Stimulated activated CD8-positive, alpha-beta memory T cell treated with anti-CD3 and anti-CD28 coated beads, Interleukin-2, amount 100 ng/mL, for 48 hours (primary cell): ENCODE measurements at regions not wholly inside any gene's neighbourhood (a gene's known extent, or its start where the extent isn't known, plus 50 kb on each side); places are given as distances from the start of the nearest gene placed in this dataset.
"Not testable (repeated sequence)": the region's sequence is repeated elsewhere in the genome, so short reads cannot be mapped to it uniquely, and the experiment has no call there.

ENCODE experiments used
- DNase-seq, 2 donors: peaks; one replicate each; pipeline ENCODE4 v3.0.0-alpha.2; 2020; ENCODE audit warnings: low read depth in 2 of 2

- DNase-seq = no peak
These were observed 302.1 kb upstream of the SGO1 start for GRCh38 chr3:20488151-20488550.

- no peak for DNase-seq
These were observed 298.1 kb upstream of the SGO1 start for GRCh38 chr3:20484126-20484525.

DNA sequence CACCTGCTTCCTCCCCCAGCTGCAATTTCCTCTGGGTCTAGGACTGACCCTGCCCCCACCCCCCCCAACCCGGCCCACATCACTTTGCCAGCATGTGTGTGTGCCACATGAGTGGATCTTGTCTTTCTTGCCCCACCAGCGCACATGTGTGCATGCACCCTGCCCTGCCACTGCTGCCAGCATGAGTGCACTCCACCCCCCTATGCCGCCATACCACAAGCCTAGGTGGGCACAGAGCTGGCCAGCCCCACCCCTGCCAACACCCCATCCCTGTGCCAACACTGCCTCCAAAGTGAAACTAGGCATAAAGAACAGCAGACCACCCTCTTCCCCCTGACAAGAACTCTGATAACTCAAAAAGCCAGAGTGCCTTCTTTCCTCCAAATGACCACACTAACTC, 296.3 kb upstream of the SGO1 start:
- no peak for DNase-seq

GRCh38 chr3:20480786-20481365, 294.9 kb upstream of the SGO1 start:
- DNase-seq = no peak

DNA sequence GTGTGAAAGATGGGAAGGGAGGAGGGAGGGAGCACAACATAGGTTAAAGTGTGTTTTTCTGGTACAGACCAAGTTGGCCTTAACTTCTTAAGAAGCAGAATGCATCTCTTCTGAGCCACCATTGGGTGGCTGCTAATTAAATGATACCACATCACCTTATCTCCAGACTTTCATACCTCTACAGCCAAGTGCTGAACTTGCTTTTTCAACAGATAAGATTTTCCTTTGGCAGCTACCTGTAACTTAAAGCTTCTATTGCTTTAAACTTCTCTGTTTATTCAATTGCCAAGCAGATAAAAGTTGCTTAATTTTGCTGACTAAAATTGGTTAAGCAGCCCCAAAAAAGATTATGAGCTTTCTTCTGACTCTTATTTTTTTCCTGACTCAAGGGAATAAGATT, 292.4 kb upstream of the SGO1 start:
- DNase-seq = no peak

GRCh38 chr3:20464237-20464636, 278.2 kb upstream of the SGO1 start:
- DNase-seq = not testable (repeated sequence)

DNA sequence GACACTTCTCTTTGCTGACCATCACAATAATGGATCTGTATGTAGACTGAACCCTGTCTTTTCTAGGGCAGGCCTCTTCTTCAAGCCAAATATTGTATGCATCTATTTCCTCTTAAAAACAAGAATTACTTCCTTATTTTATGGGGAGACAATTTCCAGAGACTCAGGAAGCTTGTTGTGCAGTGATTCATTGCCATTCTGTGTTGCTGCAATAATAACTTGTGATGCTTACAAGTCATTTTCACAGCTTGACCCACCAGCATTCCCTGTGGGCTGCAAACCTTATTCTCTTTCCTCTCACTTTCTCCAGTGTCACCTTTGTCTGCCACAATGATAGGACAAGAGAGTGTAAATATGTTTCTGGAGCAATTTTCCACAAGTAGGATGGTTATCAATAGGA, 276.7 kb upstream of the SGO1 start:
- DNase-seq = no peak

- no peak for DNase-seq
These were observed 276.2 kb upstream of the SGO1 start for GRCh38 chr3:20462226-20462625.

DNA sequence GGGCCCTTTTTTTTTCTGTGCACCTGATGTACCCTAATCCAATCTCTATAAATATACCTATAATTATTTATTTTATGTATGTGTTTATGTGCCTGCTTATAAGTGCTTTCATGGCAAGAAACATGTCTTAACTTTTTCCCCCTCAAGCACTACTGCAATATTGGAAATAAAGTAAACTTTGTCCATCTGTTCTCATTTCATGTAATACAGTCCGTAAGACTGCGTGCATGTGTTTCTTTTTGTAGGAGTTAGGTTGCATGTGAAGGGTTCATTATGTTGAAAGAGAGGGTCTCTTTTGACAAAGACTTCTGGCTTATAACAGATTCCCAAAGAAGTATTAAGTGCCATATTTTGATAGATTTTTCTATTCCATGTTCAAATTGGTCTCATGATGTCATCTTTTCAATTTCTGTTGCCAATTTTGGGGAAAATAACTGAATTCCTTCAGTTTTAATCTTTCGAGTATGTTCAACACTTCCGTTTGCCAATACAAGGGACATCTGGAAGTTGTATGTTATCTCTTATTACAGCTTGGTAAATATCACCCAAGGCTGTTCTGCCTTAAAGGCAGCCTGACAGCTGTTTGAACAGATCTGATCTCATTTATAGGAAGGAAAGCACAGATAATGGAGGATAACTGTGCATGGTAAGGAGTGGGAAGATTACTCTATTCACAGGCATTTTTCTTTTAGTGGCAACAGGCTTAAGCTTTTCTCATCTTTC, 273.1 kb upstream of the SGO1 start:
- no peak for DNase-seq

DNA sequence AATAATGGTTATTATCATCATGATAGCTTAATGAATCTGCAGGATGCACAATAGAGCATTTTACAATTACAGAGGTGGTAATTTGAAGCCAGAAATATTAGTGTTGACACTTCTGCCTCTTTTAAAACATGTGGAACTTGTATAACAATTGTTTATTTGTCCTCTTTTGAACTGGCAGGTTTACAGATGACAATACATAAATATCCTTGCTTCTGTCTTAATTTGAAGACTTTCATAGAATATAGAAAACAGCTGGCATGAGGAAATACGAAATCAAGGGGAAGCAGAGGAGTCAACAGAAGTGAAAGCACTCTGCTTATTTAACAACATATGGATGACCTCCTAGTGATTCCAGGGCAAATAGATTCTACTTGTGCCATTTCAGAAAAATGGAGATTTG, 270.5 kb upstream of the SGO1 start:
- DNase-seq = no peak

- DNase-seq = no peak
These were observed 265.2 kb upstream of the SGO1 start for GRCh38 chr3:20451170-20451569.

DNA sequence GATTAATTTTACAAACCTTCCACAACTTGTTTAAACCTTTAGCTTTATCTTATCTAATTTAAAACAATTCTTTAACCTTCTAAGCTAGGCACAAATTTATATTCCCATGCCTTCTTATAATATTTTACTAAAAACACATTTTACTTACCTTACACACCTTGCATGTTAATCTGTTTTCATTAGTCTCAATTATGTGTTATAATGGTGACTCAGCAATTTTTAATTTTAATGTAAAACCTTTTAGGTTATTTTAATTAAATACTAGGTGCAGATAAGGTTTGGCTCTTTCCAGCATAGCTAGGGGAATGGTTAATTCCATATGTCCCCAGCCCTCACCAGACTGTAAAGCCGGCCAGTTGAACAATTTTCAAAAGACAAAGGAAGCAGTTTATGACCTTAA, 264.6 kb upstream of the SGO1 start:
- DNase-seq = no peak

- no peak for DNase-seq
These were observed 256.8 kb upstream of the SGO1 start for GRCh38 chr3:20442846-20443245.

DNA sequence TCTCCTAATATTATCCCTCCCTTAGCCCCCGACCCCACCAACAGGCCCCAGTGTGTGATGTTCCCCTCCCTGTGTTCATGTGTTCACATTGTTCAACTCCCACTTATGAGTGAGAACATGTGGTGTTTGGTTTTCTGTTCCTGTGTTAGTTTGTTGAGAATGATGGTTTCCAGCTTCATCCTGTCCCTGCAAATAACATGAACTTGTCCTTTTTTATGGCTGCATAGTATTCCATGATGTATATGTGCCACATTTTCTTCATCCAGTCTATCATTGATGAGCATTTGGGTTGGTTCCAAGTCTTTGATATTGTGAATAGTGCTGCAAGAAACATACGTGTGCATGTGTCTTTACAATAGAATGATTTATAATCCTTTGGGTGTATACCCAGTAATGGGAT, 241.3 kb upstream of the SGO1 start:
- not testable (repeated sequence) for DNase-seq

GRCh38 chr3:20425138-20425537, 239.1 kb upstream of the SGO1 start:
- no peak for DNase-seq

DNA sequence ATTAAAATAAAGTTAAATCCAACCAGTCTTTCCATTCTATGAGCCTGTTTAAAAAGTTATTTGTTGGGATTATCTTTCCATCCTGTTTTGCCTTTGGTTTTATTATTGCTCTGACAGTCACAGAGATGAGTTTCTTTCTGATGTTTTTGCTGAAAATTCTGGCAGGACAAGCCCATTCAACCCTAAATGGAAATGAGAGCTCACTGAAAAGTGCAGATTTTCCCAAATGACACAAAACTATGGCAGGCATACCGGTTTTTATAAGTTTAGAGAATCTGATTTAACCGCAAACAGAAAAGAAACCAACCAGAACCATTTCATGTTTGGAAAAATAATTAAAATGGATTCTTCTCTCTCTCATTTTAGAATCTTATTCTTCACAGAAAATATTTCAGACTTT, 238.1 kb upstream of the SGO1 start:
- DNase-seq = no peak

DNA sequence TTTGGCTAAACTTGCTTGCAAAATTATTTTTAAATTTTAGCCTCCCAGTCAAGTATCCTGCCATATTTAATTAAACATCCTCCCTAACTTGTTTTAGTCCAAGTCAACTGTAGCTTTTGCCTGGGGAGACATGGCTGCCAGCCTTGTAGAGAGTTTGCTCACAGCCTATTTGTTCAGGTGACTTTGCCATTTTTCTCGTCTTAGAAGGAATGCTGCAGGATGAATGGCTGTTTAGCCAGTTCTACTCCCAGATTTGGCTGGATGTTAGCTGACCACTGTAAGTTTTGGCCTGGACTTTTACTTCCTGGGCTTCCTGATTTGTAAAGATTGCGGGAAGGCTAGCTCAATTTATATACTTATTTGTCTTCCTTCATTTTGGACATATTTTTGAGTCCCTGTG, 236.4 kb upstream of the SGO1 start:
- DNase-seq = no peak

DNA sequence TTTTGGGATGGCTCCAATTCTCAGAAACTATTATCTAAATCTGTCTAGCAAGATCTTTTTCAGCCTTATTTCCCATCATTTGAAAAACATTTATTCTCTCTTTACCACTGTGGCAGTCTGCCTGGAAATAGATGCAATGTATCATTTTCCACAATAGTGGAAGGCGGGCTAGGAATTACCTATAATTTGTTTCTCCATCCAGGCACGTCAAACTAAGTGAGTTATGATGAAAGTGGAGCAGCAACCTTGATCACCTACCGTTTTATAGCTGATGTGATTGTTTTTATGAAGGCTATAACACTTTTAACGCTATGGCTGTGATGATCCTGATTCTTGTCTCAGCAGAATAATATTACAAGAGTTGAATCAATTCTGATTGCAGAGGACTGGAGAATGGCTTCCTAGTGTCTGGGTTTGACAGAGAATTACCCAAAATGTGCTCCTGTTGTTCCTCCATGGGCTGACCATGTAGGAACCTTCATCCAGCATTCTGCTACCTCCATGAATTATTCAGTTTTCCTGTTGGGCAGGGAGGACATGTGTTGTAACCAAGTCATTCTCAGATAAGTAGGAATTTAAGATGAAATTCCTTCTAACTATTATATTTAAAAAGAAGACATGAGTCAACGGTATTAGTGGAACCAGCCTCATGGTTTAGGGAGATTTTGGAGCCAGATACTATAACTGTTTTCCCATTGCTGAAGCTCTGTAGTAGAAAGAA, 231.5 kb upstream of the SGO1 start:
- no peak for DNase-seq

DNA sequence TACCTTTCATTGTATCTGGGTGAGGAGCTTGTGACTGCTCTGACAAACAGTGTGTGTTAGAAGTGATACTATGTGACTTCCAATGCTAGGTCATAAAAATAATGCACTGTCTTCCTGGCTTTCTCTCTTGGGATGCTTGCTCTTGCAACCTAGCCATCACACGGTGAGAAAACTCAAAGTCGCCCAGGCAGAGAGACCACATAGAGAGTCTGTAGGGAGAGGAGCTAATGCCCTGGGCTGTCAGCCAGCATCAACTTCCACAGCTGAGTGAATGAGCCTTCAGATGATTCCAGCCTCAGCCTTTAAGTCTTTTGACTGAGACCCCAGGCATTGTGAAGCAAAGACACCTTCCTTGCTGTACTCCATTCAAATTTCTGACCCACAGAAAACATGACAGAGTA, 220.6 kb upstream of the SGO1 start:
- no peak for DNase-seq

DNA sequence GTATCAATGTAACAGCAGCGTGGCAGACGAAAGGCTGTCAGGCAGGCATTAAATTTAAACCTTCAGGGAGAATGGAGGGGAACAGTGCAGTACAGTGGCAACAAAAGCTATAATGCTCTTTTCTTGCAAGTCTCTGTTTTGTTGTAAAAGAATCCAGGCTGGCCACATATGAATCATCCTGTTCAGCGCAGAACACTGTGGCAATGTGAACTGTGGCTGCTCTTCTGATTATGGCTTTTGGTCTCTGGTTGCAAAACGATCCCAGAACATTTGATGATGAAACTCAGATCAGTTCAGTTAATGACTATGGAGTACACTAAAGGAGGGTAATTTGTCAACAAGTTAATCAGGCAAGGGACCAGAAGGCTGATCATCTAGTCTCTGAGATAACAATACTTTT, 219.7 kb upstream of the SGO1 start:
- no peak for DNase-seq

- no peak for DNase-seq
These were observed 219.2 kb upstream of the SGO1 start for GRCh38 chr3:20405231-20405630.

GRCh38 chr3:20404741-20405100, 218.7 kb upstream of the SGO1 start:
- no peak for DNase-seq

DNA sequence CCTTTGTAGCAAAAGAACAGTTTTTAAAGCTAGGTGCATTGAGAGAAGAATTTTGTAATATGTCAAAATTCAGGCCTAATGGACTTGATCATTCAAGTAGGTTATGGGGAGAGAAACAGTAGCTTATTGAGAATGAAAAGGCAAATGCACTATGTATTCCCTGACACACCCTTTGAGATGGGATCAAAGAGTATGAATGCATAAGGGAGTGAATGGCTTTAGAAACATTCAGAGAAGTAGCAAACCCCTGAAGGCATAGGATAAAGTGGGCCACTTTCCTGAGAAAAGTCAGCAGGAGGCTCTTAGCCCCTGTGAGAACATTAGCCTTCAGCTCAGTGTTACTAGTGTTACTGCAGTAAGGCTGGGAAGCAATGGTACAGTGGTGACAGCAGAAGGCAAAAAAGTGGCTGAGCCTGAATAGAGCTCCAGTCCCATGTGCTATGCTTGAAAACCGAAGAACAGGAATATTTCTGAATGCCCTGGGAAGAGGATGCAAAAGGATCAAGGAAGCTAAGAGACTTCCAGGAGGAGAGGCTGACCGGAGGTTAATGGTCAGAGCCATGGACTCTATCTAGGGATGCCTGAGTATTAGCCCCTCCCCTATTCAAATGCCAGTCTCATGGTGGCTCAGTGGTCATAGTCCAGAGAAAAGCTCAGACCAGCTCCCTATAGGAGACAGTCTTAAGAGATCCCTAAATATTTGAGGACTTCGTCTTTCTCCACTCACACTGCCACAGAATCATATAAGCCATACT, 218.2 kb upstream of the SGO1 start:
- no peak for DNase-seq
